Esophagus squamous epithelium (tissue), 5 donors: ENCODE measurements at regions not wholly inside any gene's neighbourhood (a gene's known extent, or its start where the extent isn't known, plus 50 kb on each side); places are given as distances from the start of the nearest gene placed in this dataset.

Experiments
- DNase-seq: peaks from one replicate; lab custom pipeline; 2025; lab: John Stamatoyannopoulos, UW
- H3K27ac ChIP-seq, 4 donors: fragments of 200-600 bp; sonication (generic); one replicate each; pipeline ENCODE4 v1.5.1; 2016 to 2019; ENCODE audit warnings: mild to moderate bottlenecking in 1 of 4
- H3K27me3 ChIP-seq, 4 donors: fragments of 200-600 bp; sonication (generic); 1 replicate in 3 of 4; 2 replicates in 1 of 4; pipeline versions ENCODE4 v1.5.1 to v1.6.0; 2017 to 2021; ENCODE audit warnings: antibody characterized with exemption in 1 of 4
- H3K36me3 ChIP-seq, 3 donors: fragments of 200-600 bp; sonication (generic); one replicate each; pipeline ENCODE4 v1.5.1; 2016 to 2019
- H3K4me1 ChIP-seq, 3 donors: fragments of 200-600 bp; sonication (generic); one replicate each; pipeline ENCODE4 v1.5.1; 2017 to 2019
- H3K4me3 ChIP-seq, 4 donors: fragments of 200-600 bp; sonication (generic); 1 replicate in 3 of 4; 2 replicates in 1 of 4; pipeline ENCODE4 v1.5.1; 2016 to 2019; ENCODE audit warnings: mild to moderate bottlenecking in 2 of 4, moderate library complexity in 1 of 4
- H3K9me3 ChIP-seq, 3 donors: fragments of 200-600 bp; sonication (generic); one replicate each; pipeline ENCODE4 v1.5.1; 2016 to 2019
- POLR2A ChIP-seq, 4 donors: fragments of 450-650 bp; IDR thresholded peaks; one replicate each; pipeline ENCODE4 v1.6.1; 2017; ENCODE audit warnings: antibody characterized with exemption in 4 of 4, mild to moderate bottlenecking in 4 of 4, moderate library complexity in 3 of 4
- WGBS, 2 donors: methylation state at CpG; one replicate each; pipeline ENCODE4 v1.1.5; 2018; 5-methylcytosine and 5-hydroxymethylcytosine counted together
- intact Hi-C: fragments of 100-400 bp; cut with DNase I; formaldehyde crosslinking; loops from one replicate; pipeline ENCODE4 v1.15.0; 2022
- TF ChIP-seq, protein P1 (sequence below), 6 experiments: fragments of 450-650 bp in 4 of 6; fragments of 200-600 bp in 2 of 6; sonication (generic) in 2 of 6; IDR thresholded peaks; one replicate each; pipeline ENCODE4 v1.5.1; 2016 to 2019; ENCODE audit warnings: antibody characterized with exemption in 6 of 6, mild to moderate bottlenecking in 4 of 6, moderate library complexity in 4 of 6
- donor health status: DM: yes; HTN: yes; CAD: no.

DNA sequence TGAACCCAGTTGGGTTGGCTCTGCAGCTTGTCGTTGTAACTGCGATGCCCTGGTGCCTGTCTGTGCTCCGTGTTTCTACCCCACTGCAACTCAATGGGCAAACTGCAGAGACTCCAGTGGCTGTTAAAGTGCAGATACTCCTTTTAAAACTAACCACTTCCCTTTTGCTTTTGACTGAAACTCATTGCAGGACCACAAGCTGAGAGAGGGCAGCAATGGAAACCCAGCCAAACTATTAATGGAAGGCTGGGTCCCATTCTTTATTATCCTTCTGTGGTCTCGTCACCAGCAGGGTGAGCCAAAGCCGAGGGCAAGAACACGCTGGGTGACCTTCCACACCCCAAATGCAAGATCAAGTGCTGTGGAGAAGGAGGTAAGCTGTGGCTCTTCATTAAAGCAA lies 910.4 kb downstream of the VRK1 start:
- Histone ChIP-seq H3K27ac (no peak overlapping the region), H3K4me1 (no peaks in the 10 kb centered on the region), H3K36me3 (no peaks in the 10 kb centered on the region), H3K27me3 (peaks cover 0 to 10% (median 0%) of the 10 kb centered on the region in 4 donors), H3K9me3 (no peaks in the 10 kb centered on the region), H3K4me3 (no peak overlapping the region)
- 56 to 71% methylated on average over 4 to 6 of the region's 6 CpGs for WGBS, 2 donors
- intact Hi-C loops, result no loop called here
- DNase-seq, result no peak
- no peak for TF ChIP-seq POLR2A (IDR thresholded peaks at IDR 0.05)
- TF ChIP-seq, protein P1, sequence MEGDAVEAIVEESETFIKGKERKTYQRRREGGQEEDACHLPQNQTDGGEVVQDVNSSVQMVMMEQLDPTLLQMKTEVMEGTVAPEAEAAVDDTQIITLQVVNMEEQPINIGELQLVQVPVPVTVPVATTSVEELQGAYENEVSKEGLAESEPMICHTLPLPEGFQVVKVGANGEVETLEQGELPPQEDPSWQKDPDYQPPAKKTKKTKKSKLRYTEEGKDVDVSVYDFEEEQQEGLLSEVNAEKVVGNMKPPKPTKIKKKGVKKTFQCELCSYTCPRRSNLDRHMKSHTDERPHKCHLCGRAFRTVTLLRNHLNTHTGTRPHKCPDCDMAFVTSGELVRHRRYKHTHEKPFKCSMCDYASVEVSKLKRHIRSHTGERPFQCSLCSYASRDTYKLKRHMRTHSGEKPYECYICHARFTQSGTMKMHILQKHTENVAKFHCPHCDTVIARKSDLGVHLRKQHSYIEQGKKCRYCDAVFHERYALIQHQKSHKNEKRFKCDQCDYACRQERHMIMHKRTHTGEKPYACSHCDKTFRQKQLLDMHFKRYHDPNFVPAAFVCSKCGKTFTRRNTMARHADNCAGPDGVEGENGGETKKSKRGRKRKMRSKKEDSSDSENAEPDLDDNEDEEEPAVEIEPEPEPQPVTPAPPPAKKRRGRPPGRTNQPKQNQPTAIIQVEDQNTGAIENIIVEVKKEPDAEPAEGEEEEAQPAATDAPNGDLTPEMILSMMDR (IDR thresholded peaks at IDR 0.05), result no peak

DNA sequence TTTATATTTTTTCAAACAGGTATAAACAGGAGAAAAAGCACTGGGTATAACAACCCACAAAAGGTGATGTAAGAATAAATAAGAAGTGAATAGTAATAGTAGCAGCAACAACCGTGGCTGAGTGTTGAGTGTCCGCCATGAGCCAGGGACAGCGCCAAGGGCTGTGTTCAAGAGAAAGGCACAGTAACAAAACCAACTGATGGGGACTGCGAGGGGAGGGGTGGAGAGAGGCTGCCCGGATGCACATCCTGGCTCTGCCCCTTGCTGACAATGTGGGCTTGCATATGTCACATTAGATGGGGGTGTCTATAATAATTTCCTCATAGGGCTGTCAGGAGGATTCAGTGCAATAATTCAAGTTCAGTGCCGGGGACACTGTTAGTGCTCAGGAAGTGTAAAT lies 912.4 kb downstream of the VRK1 start:
- Histone ChIP-seq H3K27ac (no peak overlapping the region), H3K36me3 (no peaks in the 10 kb centered on the region), H3K27me3 (peaks cover 0 to 10% (median 0%) of the 10 kb centered on the region in 4 donors), H3K4me3 (no peak overlapping the region), H3K4me1 (no peaks in the 10 kb centered on the region), H3K9me3 (no peaks in the 10 kb centered on the region)
- WGBS, 2 donors, result 72 to 79% methylated on average over 6 of the region's 6 CpGs
- no peak for DNase-seq
- intact Hi-C loops, result no loop called here
- TF ChIP-seq, protein P1 (IDR thresholded peaks at IDR 0.05), result no peak
- TF ChIP-seq POLR2A (IDR thresholded peaks at IDR 0.05), result no peak

DNA sequence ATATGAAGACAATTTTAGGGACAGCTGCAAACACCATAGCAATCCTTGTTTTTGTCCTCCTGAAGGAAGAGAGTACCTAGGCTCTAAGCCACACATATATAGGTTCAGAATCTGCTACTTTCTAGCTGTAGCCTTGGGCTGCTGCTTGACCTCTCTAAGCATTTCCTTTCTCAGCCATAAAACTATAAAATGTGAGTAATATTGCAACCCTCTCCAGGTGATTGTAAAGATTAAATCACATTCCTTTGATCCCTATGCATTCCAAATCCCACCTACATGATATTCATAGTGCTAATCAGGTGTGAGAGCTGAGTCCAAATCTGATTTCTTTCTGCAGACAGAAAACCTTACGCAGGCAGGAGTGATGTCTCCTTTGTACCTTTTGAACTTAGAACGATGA lies 913.5 kb downstream of the VRK1 start:
- H3K4me3 ChIP-seq, result no peak overlapping the region
- no peak for TF ChIP-seq POLR2A (IDR thresholded peaks at IDR 0.05)
- TF ChIP-seq, protein P1 (IDR thresholded peaks at IDR 0.05), result no peak
- H3K36me3 ChIP-seq, result no peaks in the 10 kb centered on the region

DNA sequence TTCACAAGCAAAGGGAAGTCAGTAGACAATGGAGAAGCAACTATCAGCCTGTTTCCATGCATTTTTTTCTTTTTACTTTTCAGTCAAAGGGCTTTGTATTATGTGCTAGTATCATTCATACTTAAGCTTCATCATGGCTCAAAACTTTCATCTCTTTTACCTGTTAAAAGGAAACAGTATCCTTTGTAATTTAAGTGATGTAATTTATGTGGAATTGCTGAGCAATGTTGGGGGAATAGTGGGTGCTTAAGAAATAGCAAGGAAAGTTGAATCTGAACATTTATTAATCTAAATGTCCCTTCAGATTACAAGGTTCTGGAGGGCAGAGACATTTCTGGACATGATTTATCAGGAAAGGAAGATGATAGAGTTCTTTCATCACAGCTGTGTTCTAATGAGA lies 915.3 kb downstream of the VRK1 start:
- no peak overlapping the region for H3K4me3 ChIP-seq
- H3K27ac ChIP-seq, result no peak overlapping the region
- TF ChIP-seq POLR2A (IDR thresholded peaks at IDR 0.05), result no peak
- TF ChIP-seq, protein P1 (IDR thresholded peaks at IDR 0.05), result no peak
- no peaks in the 10 kb centered on the region for H3K36me3 ChIP-seq
- no peaks in the 10 kb centered on the region for H3K9me3 ChIP-seq
- intact Hi-C loops, result no loop called here
- no peak for DNase-seq
- no peaks in the 10 kb centered on the region for H3K4me1 ChIP-seq
- H3K27me3 ChIP-seq, result peaks cover 0 to 10% (median 0%) of the 10 kb centered on the region in 4 donors

More for the DNA sequence above, 913.5 kb downstream of the VRK1 start:
- DNase-seq, result no peak
- peaks cover 0 to 10% (median 0%) of the 10 kb centered on the region in 4 donors for H3K27me3 ChIP-seq
- WGBS, 2 donors, result 85 to 86% methylated on average over 2 of the region's 2 CpGs
- H3K9me3 ChIP-seq, result no peaks in the 10 kb centered on the region
- no peak overlapping the region for H3K27ac ChIP-seq
- intact Hi-C loops, result no loop called here
- H3K4me1 ChIP-seq, result no peaks in the 10 kb centered on the region

DNA sequence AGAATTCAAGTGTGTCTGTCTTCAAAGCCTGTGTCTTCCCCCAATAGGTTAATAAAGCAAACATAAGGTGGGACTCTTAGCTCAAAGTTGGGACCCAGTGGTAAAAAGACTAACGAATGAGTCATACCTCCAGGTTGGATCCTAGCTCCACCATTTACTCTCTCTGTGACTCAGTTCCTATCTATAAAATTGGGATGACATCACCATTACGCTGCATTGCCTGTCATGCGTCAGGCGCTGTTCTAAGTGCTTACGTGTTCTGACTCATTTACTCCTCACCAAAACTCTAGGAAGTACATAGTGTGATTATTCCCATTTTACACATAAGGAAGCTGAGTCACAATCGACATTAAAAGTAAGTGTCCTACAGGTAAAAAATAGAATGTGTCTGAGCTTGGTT lies 915.8 kb downstream of the VRK1 start:
- Histone ChIP-seq H3K27me3 (peaks cover 0 to 10% (median 0%) of the 10 kb centered on the region in 4 donors), H3K4me1 (no peaks in the 10 kb centered on the region), H3K9me3 (no peaks in the 10 kb centered on the region), H3K4me3 (no peak overlapping the region), H3K27ac (no peak overlapping the region), H3K36me3 (no peaks in the 10 kb centered on the region)
- no peak for DNase-seq
- no peak for TF ChIP-seq POLR2A (IDR thresholded peaks at IDR 0.05)
- TF ChIP-seq, protein P1 (IDR thresholded peaks at IDR 0.05), result no peak
- 42 to 57% methylated on average over 6 of the region's 6 CpGs for WGBS, 2 donors
- intact Hi-C loops, result no loop called here
